Breast epithelium (tissue), 3 donors: ENCODE measurements at regions not wholly inside any gene's neighbourhood (a gene's known extent, or its start where the extent isn't known, plus 50 kb on each side); places are given as distances from the start of the nearest gene placed in this dataset.

Experiments
- POLR2A ChIP-seq: fragments of 450-650 bp; IDR thresholded peaks from one replicate; pipeline ENCODE4 v1.6.1; 2016; ENCODE audit warnings: antibody characterized with exemption, mild to moderate bottlenecking, moderate library complexity
- TF ChIP-seq, protein P1 (sequence below), 3 donors: fragments of 450-650 bp; IDR thresholded peaks; one replicate each; pipeline ENCODE4 v1.5.1; 2016 to 2017; ENCODE audit warnings: antibody characterized with exemption in 3 of 3, mild to moderate bottlenecking in 3 of 3, moderate library complexity in 3 of 3

DNA sequence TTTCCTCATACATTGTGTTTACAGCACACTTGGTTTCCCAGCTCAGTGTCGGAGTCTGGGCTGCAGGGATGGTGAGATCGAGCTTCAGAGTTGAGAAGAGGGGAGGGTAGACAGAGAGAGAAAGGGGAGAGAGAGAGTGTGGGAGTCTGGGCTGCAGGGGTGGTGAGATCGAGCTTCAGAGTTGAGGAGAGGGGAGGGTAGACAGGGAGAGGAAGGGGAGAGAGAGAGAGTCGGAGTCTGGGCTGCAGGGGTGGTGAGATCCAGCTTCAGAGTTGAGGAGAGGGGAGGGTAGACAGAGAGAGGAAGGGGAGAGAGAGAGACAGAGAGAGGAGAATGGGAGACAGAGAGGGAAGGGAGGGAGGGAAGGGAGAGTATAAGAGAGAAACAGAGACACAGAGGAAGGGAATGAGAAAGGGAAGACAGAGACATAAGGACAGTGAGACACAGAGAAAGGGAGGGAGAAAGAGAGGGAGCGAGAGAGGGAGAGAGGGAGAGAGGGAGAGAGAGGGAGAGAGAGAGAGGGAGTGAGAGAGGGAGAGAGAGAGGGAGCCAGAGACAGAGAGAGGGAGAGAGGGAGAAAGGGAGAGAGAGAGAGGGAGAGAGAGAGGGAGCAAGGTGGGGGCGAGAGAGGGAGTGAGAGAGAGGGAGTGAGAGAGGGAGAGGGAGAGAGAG, 222.7 kb upstream of the GMDS start:
- no peak for TF ChIP-seq POLR2A
- TF ChIP-seq, protein P1, sequence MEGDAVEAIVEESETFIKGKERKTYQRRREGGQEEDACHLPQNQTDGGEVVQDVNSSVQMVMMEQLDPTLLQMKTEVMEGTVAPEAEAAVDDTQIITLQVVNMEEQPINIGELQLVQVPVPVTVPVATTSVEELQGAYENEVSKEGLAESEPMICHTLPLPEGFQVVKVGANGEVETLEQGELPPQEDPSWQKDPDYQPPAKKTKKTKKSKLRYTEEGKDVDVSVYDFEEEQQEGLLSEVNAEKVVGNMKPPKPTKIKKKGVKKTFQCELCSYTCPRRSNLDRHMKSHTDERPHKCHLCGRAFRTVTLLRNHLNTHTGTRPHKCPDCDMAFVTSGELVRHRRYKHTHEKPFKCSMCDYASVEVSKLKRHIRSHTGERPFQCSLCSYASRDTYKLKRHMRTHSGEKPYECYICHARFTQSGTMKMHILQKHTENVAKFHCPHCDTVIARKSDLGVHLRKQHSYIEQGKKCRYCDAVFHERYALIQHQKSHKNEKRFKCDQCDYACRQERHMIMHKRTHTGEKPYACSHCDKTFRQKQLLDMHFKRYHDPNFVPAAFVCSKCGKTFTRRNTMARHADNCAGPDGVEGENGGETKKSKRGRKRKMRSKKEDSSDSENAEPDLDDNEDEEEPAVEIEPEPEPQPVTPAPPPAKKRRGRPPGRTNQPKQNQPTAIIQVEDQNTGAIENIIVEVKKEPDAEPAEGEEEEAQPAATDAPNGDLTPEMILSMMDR (IDR thresholded peaks at IDR 0.05): no peak
